ENCODE measurements at regions not wholly inside any gene's neighbourhood (a gene's known extent, or its start where the extent isn't known, plus 50 kb on each side); places are given as distances from the start of the nearest gene placed in this dataset.

DNA sequence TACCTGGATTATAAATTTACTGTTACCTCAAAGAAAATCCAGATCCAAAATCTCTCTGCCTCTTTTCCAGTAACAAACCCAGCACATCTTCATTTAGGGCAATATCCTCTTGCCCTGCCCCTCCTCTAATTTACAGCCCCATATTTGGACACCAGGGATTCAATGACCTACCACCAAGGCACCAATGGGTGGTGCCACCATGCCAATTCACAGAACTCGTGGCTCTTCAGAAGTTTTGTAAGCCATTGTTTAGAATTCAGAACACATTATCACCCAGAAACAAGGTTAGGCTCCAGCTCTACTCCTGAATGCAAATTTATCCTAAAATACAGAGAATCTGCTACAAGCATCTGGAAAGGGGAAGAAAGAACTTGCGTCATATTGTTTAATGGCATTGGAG lies 67.8 kb upstream of the SASH1 start:
- no peak for DNase-seq (ENCODE audit: low read depth, low spot score)

DNA sequence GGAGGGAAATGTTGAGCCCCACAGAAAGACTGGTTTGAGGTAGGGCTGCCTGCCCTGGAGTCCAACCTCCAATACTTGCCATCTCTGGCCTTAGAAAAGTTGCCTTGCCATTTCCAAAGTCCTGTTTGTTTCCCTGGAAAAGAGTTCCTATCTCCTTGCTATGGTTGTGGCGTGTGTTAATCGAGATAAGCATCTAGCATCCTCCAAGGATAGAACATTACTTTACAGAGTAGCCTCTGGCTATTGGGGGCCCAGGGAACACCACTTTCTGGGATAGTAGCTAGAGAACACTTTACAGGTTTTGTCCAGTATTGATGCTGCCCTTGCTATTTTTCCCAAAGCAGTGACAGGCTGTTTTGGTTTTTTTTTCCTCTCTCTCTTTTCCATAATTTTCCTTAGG lies 57.4 kb upstream of the SASH1 start:
- no peak for DNase-seq (ENCODE audit: low read depth, low spot score)

- no peak for DNase-seq (ENCODE audit: low read depth, low spot score)
These were observed 56.1 kb upstream of the SASH1 start for GRCh38 chr6:148286563-148286962.

DNA sequence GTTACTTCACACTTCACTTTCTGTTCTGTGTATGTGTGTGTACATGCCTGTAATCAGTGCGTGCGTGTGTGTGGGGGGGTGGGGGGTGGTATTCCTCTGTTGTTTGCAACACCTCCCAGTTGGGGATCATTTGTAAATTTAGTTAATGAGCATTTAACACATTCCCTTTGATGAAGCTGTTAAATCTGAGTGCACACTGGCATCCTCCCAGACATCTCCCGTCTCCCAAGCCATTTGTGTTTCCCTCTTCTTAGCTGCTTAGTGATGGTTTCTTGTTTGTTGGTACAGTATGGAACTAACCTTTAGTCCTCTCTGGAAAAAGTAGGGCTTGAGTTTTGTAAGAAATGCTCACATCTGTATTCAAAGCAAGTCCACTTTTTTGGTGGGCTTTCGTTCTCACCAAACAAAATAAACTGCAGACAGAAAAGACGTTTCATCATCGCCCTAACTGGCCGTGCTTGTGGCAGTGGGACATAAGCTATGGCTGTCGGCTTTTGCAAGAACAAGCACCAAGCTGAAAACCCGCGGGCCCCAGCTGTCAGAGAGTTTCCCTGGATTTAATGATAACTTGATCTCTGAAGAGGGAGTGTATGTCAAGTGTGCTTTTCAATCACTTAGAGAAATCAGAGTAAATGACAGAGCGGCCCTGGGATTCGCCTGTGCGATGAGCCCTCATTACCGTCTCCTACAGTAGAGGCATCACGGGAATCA lies 54.9 kb upstream of the SASH1 start:
- no peak for DNase-seq (ENCODE audit: low read depth, low spot score)

GRCh38 chr6:148288541-148288940 lies 54.1 kb upstream of the SASH1 start:
- no peak for DNase-seq (ENCODE audit: low read depth, low spot score)

DNA sequence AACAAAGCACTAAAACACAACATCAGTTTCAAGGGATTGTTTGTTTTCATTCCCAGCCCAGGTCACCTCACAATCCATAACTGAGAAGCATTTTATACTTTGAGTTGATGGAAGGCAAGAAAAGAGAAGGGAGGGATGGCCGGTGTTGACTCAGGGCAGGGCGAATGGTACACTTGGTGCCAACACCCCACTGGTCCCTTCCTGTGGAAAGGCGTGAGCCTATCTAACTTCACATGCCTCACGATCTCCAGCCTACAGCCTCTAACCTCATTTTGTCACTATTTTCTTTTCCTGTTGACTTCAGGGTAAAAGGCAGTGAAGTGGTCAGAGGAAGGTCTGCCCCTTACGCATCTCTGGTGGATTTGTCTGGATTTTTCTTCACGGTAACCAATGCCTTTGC lies 53.5 kb upstream of the SASH1 start:
- DNase-seq (ENCODE audit: low read depth, low spot score): no peak

- DNase-seq (ENCODE audit: low read depth, low spot score): no peak
These were observed 50.8 kb upstream of the SASH1 start for GRCh38 chr6:148291876-148292275.
